Mucosa of stomach (tissue), 1 donor: ENCODE measurements at regions not wholly inside any gene's neighbourhood (a gene's known extent, or its start where the extent isn't known, plus 50 kb on each side); places are given as distances from the start of the nearest gene placed in this dataset.

Experiments
- H3K27me3 ChIP-seq: one replicate; pipeline ENCODE4 v1.7.0; 2013; ENCODE audit warnings: mild to moderate bottlenecking, low read length; ENCODE audit not compliant: control insufficient read depth, insufficient read depth
- H3K36me3 ChIP-seq: one replicate; pipeline ENCODE4 v1.7.0; 2013; ENCODE audit warnings: low read length; ENCODE audit not compliant: control insufficient read depth, insufficient read depth
- H3K4me1 ChIP-seq: one replicate; pipeline ENCODE4 v1.7.0; 2013; ENCODE audit warnings: mild to moderate bottlenecking, low read length; ENCODE audit not compliant: control insufficient read depth, insufficient read depth
- H3K4me3 ChIP-seq: one replicate; pipeline ENCODE4 v1.7.0; 2013; ENCODE audit warnings: low read length
- H3K9ac ChIP-seq: one replicate; pipeline ENCODE4 v1.7.0; 2013; ENCODE audit warnings: mild to moderate bottlenecking, low read length, moderate library complexity
- H3K9me3 ChIP-seq: one replicate; pipeline ENCODE4 v1.7.0; 2013; ENCODE audit warnings: mild to moderate bottlenecking, low read length, moderate library complexity; ENCODE audit not compliant: control insufficient read depth
- donor health status: Pancreatic carcinoma.

GRCh38 chr2:221153226-221153625 is 418.9 kb downstream of the EPHA4 start:
- no peak overlapping the region for H3K9ac ChIP-seq
- H3K4me3 ChIP-seq, result no peak overlapping the region
- no peaks in the 10 kb centered on the region for H3K27me3 ChIP-seq
- H3K9me3 ChIP-seq, result no peaks in the 10 kb centered on the region
- H3K36me3 ChIP-seq, result no peaks in the 10 kb centered on the region
- no peaks in the 10 kb centered on the region for H3K4me1 ChIP-seq

- H3K27me3 ChIP-seq, result no peaks in the 10 kb centered on the region
- no peak overlapping the region for H3K9ac ChIP-seq
- H3K4me1 ChIP-seq, result no peaks in the 10 kb centered on the region
- H3K9me3 ChIP-seq, result no peaks in the 10 kb centered on the region
- no peak overlapping the region for H3K4me3 ChIP-seq
- H3K36me3 ChIP-seq, result no peaks in the 10 kb centered on the region
These were observed 417.9 kb downstream of the EPHA4 start for GRCh38 chr2:221154176-221154575.

GRCh38 chr2:221156062-221156734 is 415.9 kb downstream of the EPHA4 start:
- Histone ChIP-seq H3K27me3 (no peaks in the 10 kb centered on the region), H3K4me1 (no peaks in the 10 kb centered on the region), H3K36me3 (no peaks in the 10 kb centered on the region), H3K9me3 (no peaks in the 10 kb centered on the region), H3K4me3 (no peak overlapping the region), H3K9ac (no peak overlapping the region)

GRCh38 chr2:221161186-221161585 is 410.9 kb downstream of the EPHA4 start:
- Histone ChIP-seq H3K9me3 (no peaks in the 10 kb centered on the region), H3K36me3 (no peaks in the 10 kb centered on the region), H3K27me3 (no peaks in the 10 kb centered on the region), H3K4me1 (no peaks in the 10 kb centered on the region), H3K4me3 (no peak overlapping the region), H3K9ac (no peak overlapping the region)

- Histone ChIP-seq H3K4me1 (no peaks in the 10 kb centered on the region), H3K27me3 (no peaks in the 10 kb centered on the region), H3K4me3 (no peak overlapping the region), H3K9me3 (no peaks in the 10 kb centered on the region), H3K9ac (no peak overlapping the region), H3K36me3 (no peaks in the 10 kb centered on the region)
These were observed 405.8 kb downstream of the EPHA4 start for GRCh38 chr2:221166292-221166691.

GRCh38 chr2:221167561-221167960 is 404.5 kb downstream of the EPHA4 start:
- Histone ChIP-seq H3K36me3 (no peaks in the 10 kb centered on the region), H3K9ac (no peak overlapping the region), H3K4me1 (no peaks in the 10 kb centered on the region), H3K27me3 (no peaks in the 10 kb centered on the region), H3K4me3 (no peak overlapping the region), H3K9me3 (no peaks in the 10 kb centered on the region)

- Histone ChIP-seq H3K9me3 (no peaks in the 10 kb centered on the region), H3K36me3 (no peaks in the 10 kb centered on the region), H3K27me3 (no peaks in the 10 kb centered on the region), H3K4me3 (no peak overlapping the region), H3K9ac (no peak overlapping the region), H3K4me1 (no peaks in the 10 kb centered on the region)
These were observed 402.4 kb downstream of the EPHA4 start for GRCh38 chr2:221169724-221170123.

GRCh38 chr2:221170548-221170947 is 401.6 kb downstream of the EPHA4 start:
- Histone ChIP-seq H3K9ac (no peak overlapping the region), H3K4me3 (no peak overlapping the region), H3K9me3 (no peaks in the 10 kb centered on the region)

GRCh38 chr2:221176667-221177066 is 395.4 kb downstream of the EPHA4 start:
- Histone ChIP-seq H3K27me3 (no peaks in the 10 kb centered on the region), H3K4me3 (no peak overlapping the region), H3K9ac (no peak overlapping the region), H3K36me3 (no peaks in the 10 kb centered on the region), H3K4me1 (no peaks in the 10 kb centered on the region), H3K9me3 (no peaks in the 10 kb centered on the region)

More at GRCh38 chr2:221170548-221170947, 401.6 kb downstream of the EPHA4 start:
- no peaks in the 10 kb centered on the region for H3K27me3 ChIP-seq
- no peaks in the 10 kb centered on the region for H3K4me1 ChIP-seq
- H3K36me3 ChIP-seq, result no peaks in the 10 kb centered on the region

GRCh38 chr2:221178139-221178538 is 394.0 kb downstream of the EPHA4 start:
- Histone ChIP-seq H3K4me3 (no peak overlapping the region), H3K4me1 (no peaks in the 10 kb centered on the region), H3K9ac (no peak overlapping the region), H3K9me3 (no peaks in the 10 kb centered on the region), H3K36me3 (no peaks in the 10 kb centered on the region), H3K27me3 (no peaks in the 10 kb centered on the region)

GRCh38 chr2:221186873-221187272 is 385.2 kb downstream of the EPHA4 start:
- no peaks in the 10 kb centered on the region for H3K4me1 ChIP-seq
- H3K4me3 ChIP-seq, result no peak overlapping the region
- no peak overlapping the region for H3K9ac ChIP-seq

GRCh38 chr2:221189431-221190067 is 382.6 kb downstream of the EPHA4 start:
- no peaks in the 10 kb centered on the region for H3K27me3 ChIP-seq
- H3K4me1 ChIP-seq, result no peaks in the 10 kb centered on the region
- no peaks in the 10 kb centered on the region for H3K9me3 ChIP-seq
- no peak overlapping the region for H3K9ac ChIP-seq
- H3K36me3 ChIP-seq, result no peaks in the 10 kb centered on the region
- H3K4me3 ChIP-seq, result no peak overlapping the region

More at GRCh38 chr2:221186873-221187272, 385.2 kb downstream of the EPHA4 start:
- no peaks in the 10 kb centered on the region for H3K36me3 ChIP-seq
- H3K27me3 ChIP-seq, result no peaks in the 10 kb centered on the region
- H3K9me3 ChIP-seq, result no peaks in the 10 kb centered on the region
